Caco-2 (cell line): ENCODE measurements at regions not wholly inside any gene's neighbourhood (a gene's known extent, or its start where the extent isn't known, plus 50 kb on each side); places are given as distances from the start of the nearest gene placed in this dataset.

Experiments
- BruUV-seq: library from RNA; stranded (reverse); fragments of 400-500 nt; replicated peaks from 2 replicates; lab custom pipeline; 2021; lab: Mats Ljungman, UMichigan
- CTCF ChIA-PET: fragments of 300-600 bp; sonication (Branson Sonifier 250); formaldehyde crosslinking; loops from one replicate; lab custom pipeline; 2022; ENCODE audit warnings: antibody characterized with exemption; lab: Charles Lee
- POLR2A ChIA-PET: fragments of 300-600 bp; sonication (Branson Sonifier 250); formaldehyde crosslinking; loops from one replicate; lab custom pipeline; 2022; ENCODE audit warnings: antibody characterized with exemption; lab: Charles Lee
- DNase-seq, 2 experiments: peaks; one replicate each; pipeline versions ENCODE4 v3.0.0 to v3.0.0-alpha.2; 2020 to 2022
- H3K27me3 ChIP-seq: replicated peaks from 2 replicates; pipeline ENCODE4 v1.6.0; 2011; ENCODE audit warnings: low read length; ENCODE audit not compliant: control insufficient read depth, insufficient read depth
- H3K36me3 ChIP-seq: 2 replicates; pipeline ENCODE4 v1.5.1; 2011; ENCODE audit warnings: low read length; ENCODE audit not compliant: control insufficient read depth, insufficient read depth
- H3K4me1 ChIP-seq: fragments of 250-450 bp; sonication (Bioruptor Pico); 2 replicates; pipeline ENCODE4 v1.5.1; 2020; ENCODE audit warnings: mild to moderate bottlenecking
- H3K4me3 ChIP-seq: 2 replicates; pipeline ENCODE4 v1.5.1; 2011; ENCODE audit warnings: low read depth, mild to moderate bottlenecking, control low read depth, low read length
- H3K9me3 ChIP-seq: fragments of 250-450 bp; sonication (Bioruptor Pico); 2 replicates; pipeline ENCODE4 v1.5.1; 2020; ENCODE audit warnings: mild to moderate bottlenecking, moderate library complexity
- H3K27ac Mint-ChIP-seq: one replicate; pipeline ENCODE4 v1.8.0; 2022; ENCODE audit warnings: mixed read lengths; ENCODE audit not compliant: unreplicated experiment
- H3K27me3 Mint-ChIP-seq: one replicate; pipeline ENCODE4 v1.8.0; 2022; ENCODE audit warnings: mixed read lengths; ENCODE audit not compliant: insufficient read depth, unreplicated experiment
- H3K36me3 Mint-ChIP-seq: one replicate; pipeline ENCODE4 v1.8.0; 2022; ENCODE audit warnings: mild to moderate bottlenecking, mixed read lengths; ENCODE audit not compliant: insufficient read depth, unreplicated experiment
- H3K4me1 Mint-ChIP-seq: one replicate; pipeline ENCODE4 v1.8.0; 2022; ENCODE audit warnings: low read depth, mixed read lengths; ENCODE audit not compliant: unreplicated experiment
- H3K4me3 Mint-ChIP-seq: one replicate; pipeline ENCODE4 v1.8.0; 2022; ENCODE audit warnings: mild to moderate bottlenecking, moderate library complexity, mixed read lengths; ENCODE audit not compliant: unreplicated experiment
- H3K9me3 Mint-ChIP-seq: one replicate; pipeline ENCODE4 v1.8.0; 2022; ENCODE audit warnings: mixed read lengths; ENCODE audit not compliant: unreplicated experiment
- intact Hi-C: fragments of 100-400 bp; cut with micrococcal nuclease; formaldehyde crosslinking; loops from one replicate; pipeline ENCODE4 v1.10.0; 2022; ENCODE audit not compliant: unreplicated experiment
- TF ChIP-seq, protein P1 (sequence below), 2 experiments: fragments of 200-600 bp in 1 of 2; IDR thresholded peaks; 1 replicate in 1 of 2; 2 replicates in 1 of 2; pipeline versions ENCODE4 v1.5.1 to v1.8.0; 2011 to 2022; ENCODE audit warnings: antibody characterized with exemption in 1 of 2, control low read depth in 1 of 2, inconsistent platforms in 1 of 2, low read depth in 1 of 2, low read length in 1 of 2, mild to moderate bottlenecking in 1 of 2, moderate library complexity in 1 of 2; ENCODE audit not compliant: insufficient read depth in 1 of 2, severe bottlenecking in 1 of 2, unreplicated experiment in 1 of 2

DNA sequence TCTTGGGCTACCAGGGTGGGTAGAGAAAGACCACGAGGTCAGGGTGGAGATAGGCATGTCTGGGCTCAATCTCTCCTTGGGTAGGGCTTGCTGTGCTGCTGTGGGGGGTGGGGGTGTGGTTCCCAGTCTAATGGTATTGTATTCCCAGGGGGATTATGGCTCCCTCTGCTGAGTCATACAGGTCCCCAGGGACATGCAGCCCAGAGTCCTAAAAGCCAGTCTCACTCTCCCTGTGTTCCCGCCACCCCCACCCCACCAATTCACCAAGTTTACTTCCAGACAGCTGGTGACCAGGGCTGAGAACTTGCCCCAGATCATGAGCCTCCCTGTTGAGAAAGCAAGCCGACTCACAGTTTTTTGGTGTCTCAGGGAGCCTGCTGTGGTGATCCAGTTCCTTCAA, 367.6 kb downstream of the C12orf75 start:
- Mint-ChIP-seq H3K27ac (no peak overlapping the region), H3K36me3 (no peaks in the 10 kb centered on the region), H3K4me1 (no peaks in the 10 kb centered on the region), H3K4me3 (no peak overlapping the region), H3K9me3 (peaks cover 27% of the 10 kb centered on the region), H3K27me3 (no peaks in the 10 kb centered on the region)
- no peaks in the 10 kb centered on the region for H3K36me3 ChIP-seq
- TF ChIP-seq, protein P1, sequence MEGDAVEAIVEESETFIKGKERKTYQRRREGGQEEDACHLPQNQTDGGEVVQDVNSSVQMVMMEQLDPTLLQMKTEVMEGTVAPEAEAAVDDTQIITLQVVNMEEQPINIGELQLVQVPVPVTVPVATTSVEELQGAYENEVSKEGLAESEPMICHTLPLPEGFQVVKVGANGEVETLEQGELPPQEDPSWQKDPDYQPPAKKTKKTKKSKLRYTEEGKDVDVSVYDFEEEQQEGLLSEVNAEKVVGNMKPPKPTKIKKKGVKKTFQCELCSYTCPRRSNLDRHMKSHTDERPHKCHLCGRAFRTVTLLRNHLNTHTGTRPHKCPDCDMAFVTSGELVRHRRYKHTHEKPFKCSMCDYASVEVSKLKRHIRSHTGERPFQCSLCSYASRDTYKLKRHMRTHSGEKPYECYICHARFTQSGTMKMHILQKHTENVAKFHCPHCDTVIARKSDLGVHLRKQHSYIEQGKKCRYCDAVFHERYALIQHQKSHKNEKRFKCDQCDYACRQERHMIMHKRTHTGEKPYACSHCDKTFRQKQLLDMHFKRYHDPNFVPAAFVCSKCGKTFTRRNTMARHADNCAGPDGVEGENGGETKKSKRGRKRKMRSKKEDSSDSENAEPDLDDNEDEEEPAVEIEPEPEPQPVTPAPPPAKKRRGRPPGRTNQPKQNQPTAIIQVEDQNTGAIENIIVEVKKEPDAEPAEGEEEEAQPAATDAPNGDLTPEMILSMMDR (IDR thresholded peaks at IDR 0.05; ENCODE audit: insufficient read depth in 1 of 2, low read depth in 1 of 2, low read length in 1 of 2, severe bottlenecking in 1 of 2, unreplicated experiment in 1 of 2) = no peak
- no TSS peak for BruUV-seq
- ChIA-PET CTCF (no interaction called here), POLR2A (no interaction called here)
- intact Hi-C loops = no loop called here
- H3K9me3 ChIP-seq = peaks cover 5% of the 10 kb centered on the region; the same call in 1 of the 2 replicates
- no peak for DNase-seq
- H3K27me3 ChIP-seq = no peaks in the 10 kb centered on the region
- H3K4me3 ChIP-seq = no peak overlapping the region
- H3K4me1 ChIP-seq = no peaks in the 10 kb centered on the region

DNA sequence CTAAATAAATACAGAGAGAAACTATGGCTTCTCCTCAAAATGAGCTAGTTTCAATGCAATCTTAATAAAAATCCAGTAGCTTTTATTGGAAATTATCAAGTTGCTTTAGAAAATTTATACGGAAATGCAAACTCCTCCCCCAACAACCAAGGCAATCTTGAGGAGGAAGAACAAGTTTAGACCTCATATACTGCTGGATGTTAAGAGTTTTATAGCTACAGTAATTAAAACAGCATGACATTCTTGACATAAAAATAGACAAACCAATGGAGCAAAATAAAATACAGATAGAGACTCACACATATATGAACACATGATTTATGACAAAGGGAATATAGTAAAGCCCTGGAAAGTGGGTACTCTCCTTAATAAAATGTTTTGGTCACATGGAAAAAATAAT, 368.7 kb downstream of the C12orf75 start:
- intact Hi-C loops = no loop called here
- peaks cover 27% of the 10 kb centered on the region for H3K9me3 Mint-ChIP-seq
- TF ChIP-seq, protein P1 (IDR thresholded peaks at IDR 0.05; ENCODE audit: insufficient read depth in 1 of 2, low read depth in 1 of 2, low read length in 1 of 2, severe bottlenecking in 1 of 2, unreplicated experiment in 1 of 2) = no peak
- no peak for DNase-seq
- no peak overlapping the region for H3K4me3 Mint-ChIP-seq
- no peaks in the 10 kb centered on the region for H3K27me3 Mint-ChIP-seq
- Histone ChIP-seq H3K9me3 (peaks cover 5% of the 10 kb centered on the region; the same call in 1 of the 2 replicates), H3K4me1 (no peaks in the 10 kb centered on the region), H3K4me3 (no peak overlapping the region), H3K27me3 (no peaks in the 10 kb centered on the region), H3K36me3 (no peaks in the 10 kb centered on the region)
- POLR2A ChIA-PET = no interaction called here
- H3K27ac Mint-ChIP-seq = no peak overlapping the region
- no peaks in the 10 kb centered on the region for H3K4me1 Mint-ChIP-seq
- CTCF ChIA-PET = no interaction called here
- no TSS peak for BruUV-seq
- H3K36me3 Mint-ChIP-seq = no peaks in the 10 kb centered on the region

- no peaks in the 10 kb centered on the region for H3K9me3 Mint-ChIP-seq
- Histone ChIP-seq H3K27me3 (no peaks in the 10 kb centered on the region), H3K9me3 (no peaks in the 10 kb centered on the region), H3K4me3 (no peak overlapping the region), H3K4me1 (no peaks in the 10 kb centered on the region), H3K36me3 (no peaks in the 10 kb centered on the region)
- no peak for DNase-seq
- no peak overlapping the region for H3K4me3 Mint-ChIP-seq
- BruUV-seq = no TSS peak
- intact Hi-C loops = loop anchor here (1.0 to 2.0 kb wide), 2 partner anchors 284 to 432 kb away; no protein-coding TSS in a partner anchor
- ChIA-PET POLR2A (no interaction called here), CTCF (interaction anchor here (1.6 kb wide), 1 partner anchor 284 kb away, joined by 7 read pairs; no protein-coding TSS in a partner anchor)
- TF ChIP-seq, protein P1 (IDR thresholded peaks at IDR 0.05; ENCODE audit: insufficient read depth in 1 of 2, low read depth in 1 of 2, low read length in 1 of 2, severe bottlenecking in 1 of 2, unreplicated experiment in 1 of 2) = no peak
- no peaks in the 10 kb centered on the region for H3K4me1 Mint-ChIP-seq
- no peak overlapping the region for H3K27ac Mint-ChIP-seq
- H3K36me3 Mint-ChIP-seq = no peaks in the 10 kb centered on the region
- H3K27me3 Mint-ChIP-seq = no peaks in the 10 kb centered on the region
Measured at GRCh38 chr12:105704787-105705186, 374.3 kb downstream of the C12orf75 start.
